HG02623 (cell line): ENCODE measurements at regions not wholly inside any gene's neighbourhood (a gene's known extent, or its start where the extent isn't known, plus 50 kb on each side); places are given as distances from the start of the nearest gene placed in this dataset.

ENCODE experiments used
- ATAC-seq: cut with Tn5 transposase; IDR thresholded peaks from one replicate; pipeline ENCODE4 v1.9.1; 2021; ENCODE audit warnings: moderate library complexity; ENCODE audit not compliant: unreplicated experiment

- no peak for ATAC-seq
Measured at GRCh38 chr15:97425596-97425995, 534.9 kb upstream of the ARRDC4 start.

- ATAC-seq, result no peak
Measured at GRCh38 chr15:97443101-97443500, 517.4 kb upstream of the ARRDC4 start.

DNA sequence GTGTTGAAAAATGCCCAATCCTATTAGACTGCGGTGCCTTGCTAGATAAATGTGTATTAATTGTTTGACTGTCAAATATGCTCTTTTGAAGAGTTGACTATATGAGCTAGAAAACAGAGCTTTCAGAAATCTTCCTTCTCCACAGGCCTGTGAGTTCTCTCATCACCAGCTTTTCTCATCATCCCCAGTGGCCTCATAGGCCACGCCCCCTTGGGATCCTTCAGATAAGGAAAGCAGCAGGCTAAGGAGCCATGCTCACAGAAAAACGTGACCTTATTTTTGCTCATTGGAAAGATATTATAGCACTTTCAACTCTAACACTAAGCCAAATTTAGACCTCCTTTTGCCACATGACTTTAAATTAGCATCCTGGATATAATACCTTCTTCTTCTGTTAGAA, 514.4 kb upstream of the ARRDC4 start:
- ATAC-seq, result no peak

DNA sequence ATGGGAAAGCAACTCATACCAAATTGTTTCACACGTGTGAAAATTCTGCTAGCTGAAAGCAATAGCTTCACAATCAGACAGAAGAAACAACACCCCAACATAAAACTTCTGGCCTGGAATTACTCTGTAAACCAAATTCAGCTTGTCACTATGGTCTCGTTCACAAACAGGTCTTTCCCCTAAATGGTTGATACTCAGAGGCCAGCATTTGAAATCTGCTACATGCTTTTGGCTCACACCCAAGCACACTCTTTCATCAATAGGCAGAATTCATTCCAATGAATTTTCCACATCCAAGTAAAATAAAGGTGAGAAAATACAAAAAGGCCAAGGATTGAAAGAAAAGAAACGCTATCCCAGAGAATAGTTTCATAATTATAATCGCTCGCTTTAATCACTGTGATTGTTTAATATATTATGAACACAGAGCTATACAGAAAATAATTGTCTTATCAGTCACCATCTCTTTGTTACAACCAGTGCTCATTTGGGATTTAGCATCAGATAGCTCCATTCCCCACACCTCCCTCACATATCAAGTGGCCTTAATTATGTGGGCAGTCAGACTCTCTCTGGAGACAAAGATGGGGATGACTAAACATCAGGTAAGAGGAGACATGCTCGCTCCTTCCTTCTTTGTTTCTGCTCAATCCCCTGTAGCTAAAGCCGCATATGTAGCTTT, 503.8 kb upstream of the ARRDC4 start:
- ATAC-seq, result no peak

DNA sequence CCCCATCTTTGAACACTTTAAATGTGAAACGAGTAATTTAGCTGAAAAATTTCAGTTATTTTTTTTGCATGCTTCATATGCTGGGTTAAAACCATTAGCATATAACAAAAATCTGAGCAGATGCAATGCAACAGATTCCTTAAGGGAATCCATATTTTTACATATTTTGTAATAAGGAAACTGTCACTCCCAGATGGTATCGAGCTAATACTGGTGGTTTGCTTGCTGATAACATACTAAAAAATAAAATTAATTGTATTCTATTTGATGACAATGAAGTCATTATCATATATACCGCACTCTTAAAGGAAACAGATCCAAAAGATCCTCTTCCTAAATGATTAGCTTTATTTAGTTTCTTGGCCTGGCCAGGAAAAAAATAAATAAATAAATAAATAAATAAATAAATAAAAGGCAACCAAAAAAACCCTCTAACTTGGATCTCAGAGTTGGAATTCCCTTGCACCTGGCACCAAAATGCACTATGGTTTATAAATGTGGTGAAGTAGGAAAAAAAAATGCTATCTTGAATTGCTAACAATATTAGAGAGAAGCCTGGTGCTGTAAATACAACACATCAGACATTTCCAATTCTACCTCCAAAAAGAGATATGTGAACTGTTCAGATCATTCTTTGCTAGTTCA, 503.2 kb upstream of the ARRDC4 start:
- ATAC-seq, result no peak

DNA sequence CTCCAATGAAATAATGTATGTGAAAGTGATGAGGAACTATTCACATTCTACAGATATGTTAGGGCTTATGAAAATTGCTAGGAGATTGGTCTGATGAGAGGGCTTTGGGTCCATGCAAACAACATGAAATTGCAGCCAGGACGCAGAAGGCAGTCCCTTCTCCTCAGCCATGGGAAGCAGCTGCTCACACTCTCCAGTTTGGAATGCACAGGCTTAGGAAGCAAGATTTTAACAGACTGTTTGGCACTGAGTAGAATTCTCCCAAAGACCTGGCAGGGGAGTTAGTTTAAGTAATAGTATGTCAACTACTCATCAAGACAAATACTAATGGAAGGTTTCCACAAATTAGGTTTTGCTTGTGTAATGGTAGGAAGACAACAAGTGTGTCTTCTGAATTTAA, 500.7 kb upstream of the ARRDC4 start:
- ATAC-seq, result no peak

- no peak for ATAC-seq
Measured at GRCh38 chr15:97461226-97461625, 499.3 kb upstream of the ARRDC4 start.

GRCh38 chr15:97463696-97464095, 496.8 kb upstream of the ARRDC4 start:
- ATAC-seq, result no peak

GRCh38 chr15:97470417-97470816, 490.1 kb upstream of the ARRDC4 start:
- no peak for ATAC-seq

GRCh38 chr15:97473627-97474026, 486.9 kb upstream of the ARRDC4 start:
- ATAC-seq, result no peak

DNA sequence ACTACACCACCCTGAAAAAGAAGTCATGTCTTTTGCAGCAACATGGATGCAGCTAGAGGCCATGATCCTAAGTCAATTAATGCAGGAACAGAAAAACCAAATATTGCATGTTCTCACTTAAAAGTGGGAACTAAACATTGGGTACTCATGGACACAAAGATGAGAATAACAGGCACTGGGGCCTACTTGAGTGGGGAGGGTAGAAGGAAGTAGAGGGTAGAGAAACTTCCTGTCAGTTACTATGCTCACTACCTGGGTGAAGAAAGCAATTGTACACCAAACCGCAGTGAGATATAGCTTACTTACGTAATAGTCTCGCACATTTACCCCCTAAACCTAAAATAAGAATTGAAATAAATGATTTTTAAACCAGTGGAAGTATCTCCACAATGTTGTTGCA, 480.5 kb upstream of the ARRDC4 start:
- no peak for ATAC-seq

DNA sequence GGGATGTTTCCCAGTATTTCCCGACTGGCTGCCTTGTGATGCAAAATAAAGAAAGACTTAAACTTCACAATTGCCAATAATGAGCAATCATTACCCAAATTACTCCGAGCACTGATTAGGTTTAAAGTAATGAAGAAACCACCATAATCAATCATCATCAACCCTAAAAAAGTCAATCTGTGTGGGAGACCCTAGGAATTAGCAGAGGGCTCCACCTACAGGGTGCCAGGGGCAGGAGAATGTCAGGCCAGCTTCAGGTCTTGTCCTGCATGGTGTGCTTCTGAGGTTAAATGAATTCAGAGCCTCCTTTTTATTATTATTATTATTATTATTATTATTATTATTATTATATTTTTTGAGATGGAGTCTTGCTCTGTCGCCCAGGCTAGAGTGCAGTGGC, 478.0 kb upstream of the ARRDC4 start:
- ATAC-seq, result no peak

- ATAC-seq, result no peak
Measured at GRCh38 chr15:97483232-97483631, 477.3 kb upstream of the ARRDC4 start.

DNA sequence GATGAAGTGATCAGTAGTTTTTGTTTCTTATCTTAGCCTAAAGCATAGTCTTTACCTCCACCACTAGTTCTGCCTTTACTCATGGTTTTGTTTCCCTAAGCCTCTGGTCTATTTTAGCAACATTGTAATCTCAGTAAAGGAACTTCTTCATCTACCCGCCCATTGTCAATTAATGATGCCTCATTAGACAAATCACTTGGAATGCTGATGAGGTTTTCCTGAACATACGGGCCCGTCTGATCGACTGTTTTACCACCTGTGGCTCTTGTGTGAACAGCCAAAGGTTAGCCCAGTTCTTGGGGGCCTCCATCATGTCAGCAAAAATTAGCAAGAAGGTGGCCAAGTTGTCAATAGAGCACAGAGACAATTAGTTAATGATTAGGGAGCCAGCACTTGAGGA, 470.1 kb upstream of the ARRDC4 start:
- ATAC-seq, result no peak

DNA sequence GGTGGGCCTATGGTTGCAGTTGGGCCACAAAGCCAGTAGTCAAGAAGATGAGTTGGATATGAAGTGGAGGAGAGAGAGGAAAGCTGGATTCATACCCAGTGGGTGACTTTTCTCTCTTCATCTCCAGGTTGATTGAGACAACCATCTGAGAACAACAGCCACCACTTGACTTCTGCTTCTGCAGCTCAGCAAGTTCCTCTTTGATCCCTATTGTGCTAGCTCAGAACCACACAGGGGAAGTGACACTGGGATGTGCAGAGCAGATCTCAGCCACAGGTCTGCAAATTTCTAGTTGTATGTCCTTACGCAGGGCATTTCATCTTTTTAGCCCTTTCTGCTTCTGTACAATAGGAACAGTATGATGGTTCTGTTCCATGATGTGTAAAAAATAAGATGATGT, 459.2 kb upstream of the ARRDC4 start:
- no peak for ATAC-seq

DNA sequence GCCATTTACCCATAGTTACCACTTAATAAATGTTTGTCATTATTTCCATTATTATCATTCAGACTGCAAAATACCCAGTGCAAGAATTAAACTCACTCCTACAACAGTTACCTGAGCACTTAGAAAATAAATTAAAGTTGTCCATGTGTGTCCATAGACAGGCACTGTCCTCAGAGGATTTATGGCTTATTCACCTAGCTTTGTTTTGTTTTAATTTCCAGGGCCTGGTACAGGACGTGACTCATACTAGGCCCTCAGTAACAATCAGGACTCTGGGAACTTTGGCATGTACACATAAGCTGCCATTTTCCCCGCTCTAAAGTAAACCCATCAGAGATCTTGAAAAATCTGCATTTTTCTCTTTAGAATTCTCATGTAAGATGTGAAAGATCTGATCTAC, 458.5 kb upstream of the ARRDC4 start:
- no peak for ATAC-seq

DNA sequence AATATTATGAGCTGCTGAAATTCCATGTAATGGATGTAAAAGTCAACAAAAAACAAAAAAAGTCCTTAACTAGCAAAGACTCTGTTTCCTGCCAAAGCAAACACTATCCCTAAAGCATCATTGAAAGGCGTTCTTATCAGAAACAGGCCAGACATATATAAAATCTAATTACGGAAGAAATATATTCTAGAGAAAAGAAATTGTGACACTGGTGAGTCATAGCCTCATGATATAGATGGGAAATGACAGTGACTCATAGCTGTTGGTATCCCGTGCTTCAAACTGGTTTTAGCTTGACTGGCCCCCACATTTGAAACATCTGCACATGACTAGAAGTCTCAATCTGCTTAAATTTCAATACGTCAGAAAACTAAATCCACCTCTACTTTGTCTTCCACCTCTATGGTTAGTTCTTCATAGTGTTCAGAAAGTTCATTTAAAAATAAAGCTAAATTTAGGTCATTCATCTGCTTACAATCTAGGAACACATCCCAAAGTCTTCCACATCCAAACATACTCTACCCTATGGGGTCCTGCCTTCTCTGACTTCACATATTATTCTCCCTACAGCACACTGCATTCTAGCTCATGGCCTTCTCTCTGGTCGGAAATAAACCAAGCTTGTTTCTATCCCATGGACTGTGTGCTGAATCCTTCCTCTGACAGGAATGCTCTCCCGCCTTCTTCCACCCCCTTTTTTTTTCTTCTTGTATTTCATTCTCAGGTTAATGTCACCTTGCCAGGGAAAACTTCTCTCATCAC, 456.3 kb upstream of the ARRDC4 start:
- no peak for ATAC-seq

DNA sequence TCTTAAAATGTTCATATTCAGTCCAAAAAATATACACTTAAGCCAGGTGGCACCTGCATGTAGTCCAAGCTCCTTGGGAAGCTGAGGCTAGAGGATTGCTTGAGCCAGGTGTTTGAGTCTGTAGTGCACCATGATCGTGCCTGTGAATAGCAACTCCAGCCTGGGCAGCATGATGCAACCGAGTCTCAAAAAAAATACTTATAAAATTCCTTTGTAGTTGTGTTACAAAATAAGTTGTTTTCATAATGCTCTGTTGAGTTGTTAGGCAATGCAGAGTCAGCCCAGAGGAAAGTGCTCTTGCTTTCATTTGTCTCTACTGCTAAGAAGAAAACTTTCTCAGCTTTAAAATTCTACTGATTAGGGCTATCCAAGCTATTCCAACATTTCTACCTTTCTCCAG, 442.8 kb upstream of the ARRDC4 start:
- no peak for ATAC-seq

DNA sequence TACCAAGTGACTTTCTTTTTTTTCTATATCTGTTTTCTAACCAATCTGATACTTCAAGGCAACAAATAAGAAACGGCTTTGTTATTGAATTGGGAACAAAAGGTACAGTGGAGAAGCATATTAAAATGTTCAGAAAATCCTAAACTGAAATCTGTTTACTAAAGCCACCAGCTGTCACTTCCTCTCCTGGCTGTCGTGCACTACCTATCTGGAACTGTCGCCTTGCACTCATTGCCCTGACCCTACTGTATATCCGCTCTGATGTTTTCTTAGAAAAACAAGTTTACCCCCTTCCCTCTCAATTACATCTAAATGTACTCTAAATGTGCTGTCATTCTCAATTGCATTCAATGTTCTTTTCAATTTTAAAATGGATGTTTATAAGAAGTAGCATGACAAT, 439.8 kb upstream of the ARRDC4 start:
- no peak for ATAC-seq

GRCh38 chr15:97521381-97522285, 438.9 kb upstream of the ARRDC4 start:
- no peak for ATAC-seq

- no peak for ATAC-seq
Measured at GRCh38 chr15:97522347-97522746, 438.2 kb upstream of the ARRDC4 start.
